GM23338 (cell line): ENCODE measurements at regions not wholly inside any gene's neighbourhood (a gene's known extent, or its start where the extent isn't known, plus 50 kb on each side); places are given as distances from the start of the nearest gene placed in this dataset.

Experiments
- ATAC-seq: fragments of 200-7000 bp; cut with Tn5 transposase; 3 replicates; pipeline ENCODE4 v1.9.1; 2020
- DNase-seq: peaks from one replicate; pipeline ENCODE4 v3.0.0-alpha.2; 2015; ENCODE audit warnings: low spot score
- H2AFZ ChIP-seq: fragments of 200-600 bp; sonication (generic); 2 replicates; pipeline ENCODE4 v1.8.0; 2016; ENCODE audit warnings: antibody characterized with exemption, mild to moderate bottlenecking, moderate library complexity
- H3F3A ChIP-seq: fragments of 200-600 bp; sonication (generic); replicated peaks from 2 replicates; pipeline ENCODE4 v1.8.0; 2017; ENCODE audit warnings: antibody characterized with exemption, mixed run types, low read depth
- H3K27ac ChIP-seq: fragments of 200-600 bp; sonication (generic); 2 replicates; pipeline ENCODE4 v1.6.1; 2016; ENCODE audit warnings: low read depth
- H3K27me3 ChIP-seq: fragments of 200-600 bp; sonication (generic); 2 replicates; pipeline ENCODE4 v1.8.0; 2016; ENCODE audit warnings: mild to moderate bottlenecking, mixed run types, moderate library complexity; ENCODE audit not compliant: insufficient read depth
- H3K36me3 ChIP-seq: fragments of 200-600 bp; sonication (generic); 2 replicates; pipeline ENCODE4 v1.8.0; 2016; ENCODE audit warnings: mild to moderate bottlenecking; ENCODE audit not compliant: insufficient read depth
- H3K4me1 ChIP-seq: fragments of 200-600 bp; sonication (generic); 2 replicates; pipeline ENCODE4 v1.8.0; 2016; ENCODE audit warnings: mild to moderate bottlenecking, moderate library complexity; ENCODE audit not compliant: insufficient read depth
- H3K4me2 ChIP-seq: fragments of 200-600 bp; sonication (generic); 2 replicates; pipeline ENCODE4 v1.7.1; 2017; ENCODE audit warnings: mixed run types
- H3K4me3 ChIP-seq: fragments of 200-600 bp; sonication (generic); 2 replicates; pipeline ENCODE4 v1.6.1; 2016; ENCODE audit warnings: mixed run types
- H3K79me2 ChIP-seq: fragments of 200-600 bp; sonication (generic); replicated peaks from 2 replicates; pipeline ENCODE4 v1.8.0; 2017; ENCODE audit warnings: mild to moderate bottlenecking; ENCODE audit not compliant: insufficient read depth
- H3K9me2 ChIP-seq: fragments of 200-600 bp; sonication (generic); 2 replicates; pipeline ENCODE4 v1.8.0; 2017; ENCODE audit not compliant: insufficient read depth
- H4K20me1 ChIP-seq: fragments of 200-600 bp; sonication (generic); replicated peaks from 2 replicates; pipeline ENCODE4 v1.8.0; 2017; ENCODE audit warnings: mild to moderate bottlenecking; ENCODE audit not compliant: insufficient read depth
- H3K27ac Mint-ChIP-seq: 2 replicates; pipeline ENCODE4 v1.8.0; 2020; ENCODE audit warnings: inconsistent platforms, mild to moderate bottlenecking, moderate library complexity, mixed read lengths
- H3K27me3 Mint-ChIP-seq: 3 replicates; pipeline ENCODE4 v1.8.0; 2022; ENCODE audit warnings: low read depth, mild to moderate bottlenecking, moderate library complexity, mixed read lengths, inconsistent platforms; ENCODE audit not compliant: insufficient read depth, poor library complexity
- H3K36me3 Mint-ChIP-seq: 3 replicates; pipeline ENCODE4 v1.8.0; 2021; ENCODE audit warnings: low read depth, mild to moderate bottlenecking, inconsistent platforms, moderate library complexity, mixed read lengths
- H3K4me1 Mint-ChIP-seq: 3 replicates; pipeline ENCODE4 v1.8.0; 2020; ENCODE audit warnings: mild to moderate bottlenecking, inconsistent platforms, mixed read lengths
- H3K4me3 Mint-ChIP-seq: 3 replicates; pipeline ENCODE4 v1.8.0; 2021; ENCODE audit warnings: moderate library complexity, mild to moderate bottlenecking, inconsistent platforms, mixed read lengths
- H3K9me3 Mint-ChIP-seq: 3 replicates; pipeline ENCODE4 v1.8.0; 2020; ENCODE audit warnings: moderate library complexity, mild to moderate bottlenecking, inconsistent platforms, mixed read lengths
- NANOG ChIP-seq: IDR thresholded peaks from 2 replicates; pipeline ENCODE4 v1.6.1; 2016; ENCODE audit warnings: antibody characterized with exemption, borderline replicate concordance
- STAT1 ChIP-seq: IDR thresholded peaks from one replicate; pipeline ENCODE4 v1.6.1; 2016; ENCODE audit warnings: antibody characterized with exemption; ENCODE audit not compliant: unreplicated experiment
- ZNF462 ChIP-seq: fragments of 250-450 bp; sonication (Bioruptor Pico); IDR thresholded peaks from 2 replicates; pipeline ENCODE4 v1.5.0; 2020; ENCODE audit warnings: mild to moderate bottlenecking, moderate library complexity
- TF ChIP-seq, protein P1 (sequence below): IDR thresholded peaks from one replicate; pipeline ENCODE4 v1.6.1; 2018; ENCODE audit warnings: antibody characterized with exemption; ENCODE audit not compliant: unreplicated experiment

DNA sequence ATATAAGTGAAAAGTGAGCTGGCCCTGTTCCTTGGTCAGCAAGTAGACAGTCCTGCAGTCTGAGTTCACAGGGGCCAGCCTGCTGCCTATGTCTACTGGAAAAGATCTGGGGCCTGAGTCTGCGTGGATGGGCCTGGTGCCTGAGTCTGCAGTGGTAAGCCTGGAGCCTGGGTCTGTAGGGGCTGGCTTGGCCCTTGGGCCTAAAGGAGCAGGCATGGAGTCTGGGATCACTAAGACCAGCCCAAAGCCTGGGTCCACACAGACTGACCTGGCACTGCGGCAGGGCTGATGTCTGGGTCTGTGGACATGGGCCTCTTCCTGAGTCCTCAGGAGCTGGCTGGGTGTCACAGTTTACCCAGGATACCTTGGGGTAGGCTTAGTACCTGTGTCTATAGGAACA is 95.4 kb downstream of the KLHL28 start:
- no peak overlapping the region for H3K4me2 ChIP-seq
- 0 out of 2 replicates have a peak, but pooled peaks cover 3% of the 10 kb centered on the region for H3K9me2 ChIP-seq
- Mint-ChIP-seq H3K4me3 (no peak overlapping the region), H3K4me1 (no peaks in the 10 kb centered on the region), H3K36me3 (no peaks in the 10 kb centered on the region), H3K27me3 (no peaks in the 10 kb centered on the region), H3K9me3 (peaks cover 7% of the 10 kb centered on the region; the same call in 1 of the 3 replicates), H3K27ac (no peak overlapping the region)
- ATAC-seq (no peak), DNase-seq (no peak)
- H3K27ac ChIP-seq: no peak overlapping the region
- no peaks in the 10 kb centered on the region for H3F3A ChIP-seq
- no peaks in the 10 kb centered on the region for H3K4me1 ChIP-seq
- no peaks in the 10 kb centered on the region for H3K79me2 ChIP-seq
- H3K4me3 ChIP-seq: no peak overlapping the region
- no peaks in the 10 kb centered on the region for H3K36me3 ChIP-seq
- no peak overlapping the region for H2AFZ ChIP-seq
- TF ChIP-seq ZNF462 (no peak), NANOG (no peak), STAT1 (no peak)
- TF ChIP-seq, protein P1, sequence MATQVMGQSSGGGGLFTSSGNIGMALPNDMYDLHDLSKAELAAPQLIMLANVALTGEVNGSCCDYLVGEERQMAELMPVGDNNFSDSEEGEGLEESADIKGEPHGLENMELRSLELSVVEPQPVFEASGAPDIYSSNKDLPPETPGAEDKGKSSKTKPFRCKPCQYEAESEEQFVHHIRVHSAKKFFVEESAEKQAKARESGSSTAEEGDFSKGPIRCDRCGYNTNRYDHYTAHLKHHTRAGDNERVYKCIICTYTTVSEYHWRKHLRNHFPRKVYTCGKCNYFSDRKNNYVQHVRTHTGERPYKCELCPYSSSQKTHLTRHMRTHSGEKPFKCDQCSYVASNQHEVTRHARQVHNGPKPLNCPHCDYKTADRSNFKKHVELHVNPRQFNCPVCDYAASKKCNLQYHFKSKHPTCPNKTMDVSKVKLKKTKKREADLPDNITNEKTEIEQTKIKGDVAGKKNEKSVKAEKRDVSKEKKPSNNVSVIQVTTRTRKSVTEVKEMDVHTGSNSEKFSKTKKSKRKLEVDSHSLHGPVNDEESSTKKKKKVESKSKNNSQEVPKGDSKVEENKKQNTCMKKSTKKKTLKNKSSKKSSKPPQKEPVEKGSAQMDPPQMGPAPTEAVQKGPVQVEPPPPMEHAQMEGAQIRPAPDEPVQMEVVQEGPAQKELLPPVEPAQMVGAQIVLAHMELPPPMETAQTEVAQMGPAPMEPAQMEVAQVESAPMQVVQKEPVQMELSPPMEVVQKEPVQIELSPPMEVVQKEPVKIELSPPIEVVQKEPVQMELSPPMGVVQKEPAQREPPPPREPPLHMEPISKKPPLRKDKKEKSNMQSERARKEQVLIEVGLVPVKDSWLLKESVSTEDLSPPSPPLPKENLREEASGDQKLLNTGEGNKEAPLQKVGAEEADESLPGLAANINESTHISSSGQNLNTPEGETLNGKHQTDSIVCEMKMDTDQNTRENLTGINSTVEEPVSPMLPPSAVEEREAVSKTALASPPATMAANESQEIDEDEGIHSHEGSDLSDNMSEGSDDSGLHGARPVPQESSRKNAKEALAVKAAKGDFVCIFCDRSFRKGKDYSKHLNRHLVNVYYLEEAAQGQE: no peak
- no peaks in the 10 kb centered on the region for H3K27me3 ChIP-seq
- H4K20me1 ChIP-seq: no peaks in the 10 kb centered on the region
